Aorta (tissue), 5 donors: ENCODE measurements at regions not wholly inside any gene's neighbourhood (a gene's known extent, or its start where the extent isn't known, plus 50 kb on each side); places are given as distances from the start of the nearest gene placed in this dataset.
"Not testable (repeated sequence)": the region's sequence is repeated elsewhere in the genome, so short reads cannot be mapped to it uniquely, and the experiment has no call there.

Experiments
- ATAC-seq: fragments of 200-7000 bp; cut with Tn5 transposase; one replicate; pipeline ENCODE4 v1.9.1; 2022; ENCODE audit warnings: moderate library complexity; ENCODE audit not compliant: low FRiP score
- DNase-seq, 2 donors: peaks; one replicate each; pipeline ENCODE4 v3.0.0-alpha.2; 2020
- H3K27ac ChIP-seq, 2 donors: one replicate each; pipeline ENCODE4 v1.5.1; 2013; ENCODE audit warnings: low read length in 2 of 2, mild to moderate bottlenecking in 2 of 2, moderate library complexity in 2 of 2, control low read depth in 1 of 2, inconsistent platforms in 1 of 2, low read depth in 1 of 2
- H3K27me3 ChIP-seq, 2 donors: one replicate each; pipeline ENCODE4 v1.6.1; 2013; ENCODE audit warnings: control low read depth in 1 of 2, low read length in 1 of 2, mild to moderate bottlenecking in 1 of 2, moderate library complexity in 1 of 2; ENCODE audit not compliant: insufficient read depth in 2 of 2, control insufficient read depth in 1 of 2
- H3K36me3 ChIP-seq, 2 donors: one replicate each; pipeline ENCODE4 v1.6.1; 2013; ENCODE audit warnings: control low read depth in 1 of 2, low read length in 1 of 2, mild to moderate bottlenecking in 1 of 2; ENCODE audit not compliant: insufficient read depth in 2 of 2, control insufficient read depth in 1 of 2
- H3K4me1 ChIP-seq, 2 donors: one replicate each; pipeline ENCODE4 v1.6.1; 2013; ENCODE audit warnings: low read length in 2 of 2, control low read depth in 1 of 2, mild to moderate bottlenecking in 1 of 2, moderate library complexity in 1 of 2; ENCODE audit not compliant: insufficient read depth in 2 of 2, control insufficient read depth in 1 of 2
- H3K4me3 ChIP-seq, 2 donors: one replicate each; pipeline ENCODE4 v1.5.1; 2013; ENCODE audit warnings: low read length in 2 of 2, control low read depth in 1 of 2, mild to moderate bottlenecking in 1 of 2
- H3K9me3 ChIP-seq: one replicate; pipeline ENCODE4 v1.6.1; 2013; ENCODE audit warnings: mild to moderate bottlenecking, low read length; ENCODE audit not compliant: control insufficient read depth
- WGBS, 2 donors: extraction: QIAGEN DNeasy Blood & Tissue Kit; methylation state at CpG; one replicate each; pipeline ENCODE4 v1.1.7; 2013; 5-methylcytosine and 5-hydroxymethylcytosine counted together
- intact Hi-C, 2 donors: fragments of 100-400 bp; cut with DNase I; formaldehyde crosslinking; loops; one replicate each; pipeline versions ENCODE4 v1.14.2 to v1.15.0; 2022
- donor health status: healthy with polysubstance abuse.
- donor health status: Bipolar disorder and iron deficiency.
- donor health status: DM: no; HTN: no; CAD: no.
- donor health status: DM: no; HTN: no; CAD: no.
- donor health status: DM: yes; HTN: yes; CAD: no.

DNA sequence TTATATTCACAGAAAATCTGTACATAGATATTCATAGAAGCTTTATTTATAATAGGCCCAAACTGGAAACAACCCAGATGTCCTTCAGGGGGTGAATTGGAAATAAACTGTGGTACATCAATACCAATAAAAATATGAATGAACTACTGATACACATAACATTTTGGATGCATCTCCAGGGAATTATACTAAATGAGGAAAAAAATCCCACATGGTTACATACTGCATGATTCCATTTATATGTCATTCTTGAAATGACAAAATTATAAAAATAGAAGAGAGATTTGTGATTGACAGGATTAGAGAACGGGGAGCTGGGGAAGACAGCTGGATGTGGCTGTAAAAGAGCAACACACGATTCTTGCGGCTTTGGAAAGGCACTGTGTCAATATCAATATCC, 435.0 kb downstream of the TMEM182 start:
- intact Hi-C loops: no loop called here
- WGBS, 2 donors: 71 to 78% methylated on average over 3 of the region's 3 CpGs
- Histone ChIP-seq H3K4me3 (no peak overlapping the region), H3K27ac (no peak overlapping the region), H3K9me3 (no peaks in the 10 kb centered on the region), H3K4me1 (no peaks in the 10 kb centered on the region), H3K27me3 (no peaks in the 10 kb centered on the region), H3K36me3 (no peaks in the 10 kb centered on the region)
- ATAC-seq (no peak), DNase-seq (no peak)

GRCh38 chr2:103200774-103201173, 438.9 kb downstream of the TMEM182 start:
- H3K4me1 ChIP-seq, H3K9me3 ChIP-seq, H3K27me3 ChIP-seq, H3K4me3 ChIP-seq, ATAC-seq, intact Hi-C loops, H3K36me3 ChIP-seq, H3K27ac ChIP-seq: not testable (repeated sequence)
- DNase-seq: peak in 1 of 2 donors; percentile 67
- 79 to 83% methylated on average over 4 of the region's 4 CpGs for WGBS, 2 donors

GRCh38 chr2:103208916-103209315, 447.1 kb downstream of the TMEM182 start:
- H3K36me3 ChIP-seq: no peaks in the 10 kb centered on the region
- no peak overlapping the region for H3K4me3 ChIP-seq
- H3K27me3 ChIP-seq: no peaks in the 10 kb centered on the region
- no peak overlapping the region for H3K27ac ChIP-seq
- intact Hi-C loops: no loop called here
- no peaks in the 10 kb centered on the region for H3K4me1 ChIP-seq
- no peak for ATAC-seq
- no peak for DNase-seq
- WGBS, 2 donors: 61 to 74% methylated on average over 3 of the region's 3 CpGs
- peaks cover 1% of the 10 kb centered on the region for H3K9me3 ChIP-seq

- WGBS, 2 donors: 55 to 61% methylated on average over 3 of the region's 3 CpGs
Measured at GRCh38 chr2:103213028-103213542, 451.3 kb downstream of the TMEM182 start.

GRCh38 chr2:103218516-103218915, 456.7 kb downstream of the TMEM182 start:
- intact Hi-C loops: no loop called here
- H3K27ac ChIP-seq: no peak overlapping the region
- no peak overlapping the region for H3K4me3 ChIP-seq
- H3K4me1 ChIP-seq: no peaks in the 10 kb centered on the region
- no peaks in the 10 kb centered on the region for H3K27me3 ChIP-seq
- no peak for DNase-seq
- no peaks in the 10 kb centered on the region for H3K36me3 ChIP-seq
- no peaks in the 10 kb centered on the region for H3K9me3 ChIP-seq
- ATAC-seq: no peak

More at GRCh38 chr2:103213028-103213542, 451.3 kb downstream of the TMEM182 start:
- Histone ChIP-seq H3K4me3 (no peak overlapping the region), H3K4me1 (no peaks in the 10 kb centered on the region), H3K27ac (no peak overlapping the region), H3K36me3 (no peaks in the 10 kb centered on the region), H3K27me3 (no peaks in the 10 kb centered on the region), H3K9me3 (peaks cover 1% of the 10 kb centered on the region)
- DNase-seq: no peak
- intact Hi-C loops: no loop called here
- ATAC-seq: no peak

GRCh38 chr2:103219398-103219797, 457.6 kb downstream of the TMEM182 start:
- no peak for ATAC-seq
- intact Hi-C loops: no loop called here

GRCh38 chr2:103222969-103223368, 461.1 kb downstream of the TMEM182 start:
- intact Hi-C loops: no loop called here
- no peak for ATAC-seq
- Histone ChIP-seq H3K27ac (no peak overlapping the region), H3K36me3 (no peaks in the 10 kb centered on the region), H3K27me3 (no peaks in the 10 kb centered on the region), H3K4me3 (no peak overlapping the region), H3K4me1 (no peaks in the 10 kb centered on the region), H3K9me3 (no peaks in the 10 kb centered on the region)
- no peak for DNase-seq

More at GRCh38 chr2:103219398-103219797, 457.6 kb downstream of the TMEM182 start:
- no peak for DNase-seq
- Histone ChIP-seq H3K27me3 (no peaks in the 10 kb centered on the region), H3K4me3 (no peak overlapping the region), H3K36me3 (no peaks in the 10 kb centered on the region), H3K27ac (no peak overlapping the region), H3K9me3 (no peaks in the 10 kb centered on the region), H3K4me1 (no peaks in the 10 kb centered on the region)
- WGBS, 2 donors: 74 to 92% methylated on average over 1 of the region's 1 CpG

- intact Hi-C loops: no loop called here
- ATAC-seq (no peak), DNase-seq (no peak)
- Histone ChIP-seq H3K27ac (no peak overlapping the region), H3K4me1 (no peaks in the 10 kb centered on the region), H3K4me3 (no peak overlapping the region), H3K27me3 (no peaks in the 10 kb centered on the region), H3K9me3 (no peaks in the 10 kb centered on the region), H3K36me3 (no peaks in the 10 kb centered on the region)
- WGBS, 2 donors: 35 to 39% methylated on average over 1 of the region's 1 CpG
Measured at GRCh38 chr2:103230796-103231195, 469.0 kb downstream of the TMEM182 start.

DNA sequence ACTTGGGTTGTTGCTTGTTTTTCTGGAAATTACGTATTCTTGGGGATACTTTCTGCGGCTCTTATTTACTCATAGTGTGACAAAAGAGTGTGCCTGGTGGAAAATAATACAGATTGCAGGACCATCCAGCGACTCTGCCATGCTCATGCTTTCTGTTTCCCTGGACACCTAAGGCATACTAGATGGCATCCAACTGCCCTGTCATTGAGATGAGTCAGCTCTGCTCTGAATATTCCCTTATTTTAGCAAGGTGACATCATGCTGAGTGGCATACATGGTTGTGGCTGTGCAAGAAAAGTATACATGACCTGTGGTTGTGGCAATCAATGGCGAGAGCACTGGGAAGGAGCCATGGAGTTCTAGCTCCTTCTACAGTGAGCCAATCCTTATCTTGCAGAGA, 471.0 kb downstream of the TMEM182 start:
- no peak for ATAC-seq
- no peaks in the 10 kb centered on the region for H3K27me3 ChIP-seq
- DNase-seq: no peak
- H3K27ac ChIP-seq: no peak overlapping the region
- intact Hi-C loops: no loop called here
- no peaks in the 10 kb centered on the region for H3K4me1 ChIP-seq
- no peaks in the 10 kb centered on the region for H3K36me3 ChIP-seq
- H3K9me3 ChIP-seq: peaks cover 2% of the 10 kb centered on the region
- H3K4me3 ChIP-seq: no peak overlapping the region
- 87 to 88% methylated on average over 4 of the region's 4 CpGs for WGBS, 2 donors
